ENCODE measurements at regions not wholly inside any gene's neighbourhood (a gene's known extent, or its start where the extent isn't known, plus 50 kb on each side); places are given as distances from the start of the nearest gene placed in this dataset.
A peak's percentile ranks its signal among the peaks of the same experiment; 100 is the strongest.

DNA sequence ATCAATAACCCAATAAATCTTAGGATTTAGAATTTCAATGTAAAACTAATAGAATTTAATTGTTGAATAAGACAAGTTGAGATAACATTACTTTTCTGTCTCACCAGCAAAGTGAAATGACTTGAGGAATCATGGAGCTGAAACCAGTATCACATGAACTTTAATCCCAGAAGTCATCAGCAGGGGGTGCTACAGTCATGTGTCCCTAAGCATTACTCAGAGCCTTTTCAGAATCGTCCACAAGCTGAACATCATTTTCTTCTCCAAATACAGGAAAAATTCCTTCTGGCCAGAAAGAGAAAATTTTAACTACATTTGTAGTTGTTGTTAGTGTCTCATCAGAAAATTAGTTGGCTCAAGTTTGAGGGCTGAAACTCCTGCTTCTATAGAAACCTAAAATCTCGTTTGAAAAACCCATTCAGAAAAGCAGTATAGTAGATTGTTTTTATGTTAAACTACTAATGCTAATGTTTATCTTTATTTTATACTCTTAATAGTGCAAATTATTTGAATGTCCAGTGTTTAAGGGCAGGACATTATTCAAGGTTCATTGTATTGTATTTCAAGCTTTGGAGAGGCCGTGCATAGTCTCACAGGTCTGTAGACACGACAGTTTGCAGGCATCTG, 384.1 kb downstream of the PLOD2 start:
- no peak overlapping the region for H3K27ac ChIP-seq (ENCODE audit: insufficient read depth, low read length)
- H3K4me2 ChIP-seq (ENCODE audit: extremely low read depth, insufficient read depth, low read length) = no peak overlapping the region
- no peaks in the 10 kb centered on the region for H3K27me3 ChIP-seq (ENCODE audit: control insufficient read depth, insufficient read depth, low read length)
- no peak overlapping the region for H3K9ac ChIP-seq (ENCODE audit: insufficient read depth, low read length)
- TF ChIP-seq EZH2 (IDR thresholded peaks at IDR 0.05; ENCODE audit: low read length, missing control alignments) = no peak
- TF ChIP-seq, protein P1, sequence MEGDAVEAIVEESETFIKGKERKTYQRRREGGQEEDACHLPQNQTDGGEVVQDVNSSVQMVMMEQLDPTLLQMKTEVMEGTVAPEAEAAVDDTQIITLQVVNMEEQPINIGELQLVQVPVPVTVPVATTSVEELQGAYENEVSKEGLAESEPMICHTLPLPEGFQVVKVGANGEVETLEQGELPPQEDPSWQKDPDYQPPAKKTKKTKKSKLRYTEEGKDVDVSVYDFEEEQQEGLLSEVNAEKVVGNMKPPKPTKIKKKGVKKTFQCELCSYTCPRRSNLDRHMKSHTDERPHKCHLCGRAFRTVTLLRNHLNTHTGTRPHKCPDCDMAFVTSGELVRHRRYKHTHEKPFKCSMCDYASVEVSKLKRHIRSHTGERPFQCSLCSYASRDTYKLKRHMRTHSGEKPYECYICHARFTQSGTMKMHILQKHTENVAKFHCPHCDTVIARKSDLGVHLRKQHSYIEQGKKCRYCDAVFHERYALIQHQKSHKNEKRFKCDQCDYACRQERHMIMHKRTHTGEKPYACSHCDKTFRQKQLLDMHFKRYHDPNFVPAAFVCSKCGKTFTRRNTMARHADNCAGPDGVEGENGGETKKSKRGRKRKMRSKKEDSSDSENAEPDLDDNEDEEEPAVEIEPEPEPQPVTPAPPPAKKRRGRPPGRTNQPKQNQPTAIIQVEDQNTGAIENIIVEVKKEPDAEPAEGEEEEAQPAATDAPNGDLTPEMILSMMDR (conservative IDR thresholded peaks at IDR 0.05 in 1 of 2, IDR thresholded peaks at IDR 0.05 in 1 of 2; ENCODE audit: low read depth in 1 of 2, low read length in 2 of 2) = peak; percentile 69 to 70
- H3K79me2 ChIP-seq (ENCODE audit: control insufficient read depth, insufficient read depth, low read length) = no peaks in the 10 kb centered on the region
- no peak overlapping the region for H3K4me3 ChIP-seq (replicated peaks in 1 of 4; ENCODE audit: control extremely low read depth in 1 of 4, insufficient read depth in 1 of 4, low read depth in 3 of 4, low read length in 4 of 4)
- no peaks in the 10 kb centered on the region for H4K20me1 ChIP-seq (ENCODE audit: control insufficient read depth, extremely low read depth, insufficient read depth, low read length)
- H3K36me3 ChIP-seq (ENCODE audit: control insufficient read depth, insufficient read depth, low read length) = no peaks in the 10 kb centered on the region
- H3K4me1 ChIP-seq (ENCODE audit: control insufficient read depth, extremely low read depth, insufficient read depth, low read length) = no peaks in the 10 kb centered on the region
- no peak overlapping the region for H2AFZ ChIP-seq (ENCODE audit: low read length)
- no peaks in the 10 kb centered on the region for H3K9me3 ChIP-seq (ENCODE audit: control insufficient read depth, insufficient read depth, low read depth, low read length)
- DNase-seq (ENCODE audit: low read depth in 2 of 2) = peak; percentile 50 to 84

GRCh38 chr3:145780301-145780700, 380.7 kb downstream of the PLOD2 start:
- H3K4me1 ChIP-seq (ENCODE audit: control insufficient read depth, extremely low read depth, insufficient read depth, low read length) = no peaks in the 10 kb centered on the region
- no peaks in the 10 kb centered on the region for H3K79me2 ChIP-seq (ENCODE audit: control insufficient read depth, insufficient read depth, low read length)
- no peaks in the 10 kb centered on the region for H4K20me1 ChIP-seq (ENCODE audit: control insufficient read depth, extremely low read depth, insufficient read depth, low read length)
- no peak overlapping the region for H3K4me2 ChIP-seq (ENCODE audit: extremely low read depth, insufficient read depth, low read length)
- H2AFZ ChIP-seq (ENCODE audit: low read length) = no peak overlapping the region
- no peak for TF ChIP-seq EZH2 (IDR thresholded peaks at IDR 0.05; ENCODE audit: low read length, missing control alignments)
- TF ChIP-seq, protein P1 (conservative IDR thresholded peaks at IDR 0.05 in 1 of 2, IDR thresholded peaks at IDR 0.05 in 1 of 2; ENCODE audit: low read depth in 1 of 2, low read length in 2 of 2) = no peak
- H3K36me3 ChIP-seq (ENCODE audit: control insufficient read depth, insufficient read depth, low read length) = no peaks in the 10 kb centered on the region
- DNase-seq (ENCODE audit: low read depth in 2 of 2) = peak in 1 of 2 donors; percentile 1
- H3K27ac ChIP-seq (ENCODE audit: insufficient read depth, low read length) = no peak overlapping the region
- H3K27me3 ChIP-seq (ENCODE audit: control insufficient read depth, insufficient read depth, low read length) = no peaks in the 10 kb centered on the region
- no peak overlapping the region for H3K4me3 ChIP-seq (replicated peaks in 1 of 4; ENCODE audit: control extremely low read depth in 1 of 4, insufficient read depth in 1 of 4, low read depth in 3 of 4, low read length in 4 of 4)
- no peaks in the 10 kb centered on the region for H3K9me3 ChIP-seq (ENCODE audit: control insufficient read depth, insufficient read depth, low read depth, low read length)
- no peak overlapping the region for H3K9ac ChIP-seq (ENCODE audit: insufficient read depth, low read length)

GRCh38 chr3:145785668-145786067, 375.3 kb downstream of the PLOD2 start:
- no peak overlapping the region for H3K9ac ChIP-seq (ENCODE audit: insufficient read depth, low read length)
- H3K4me3 ChIP-seq (replicated peaks in 1 of 4; ENCODE audit: control extremely low read depth in 1 of 4, insufficient read depth in 1 of 4, low read depth in 3 of 4, low read length in 4 of 4) = no peak overlapping the region
- no peaks in the 10 kb centered on the region for H3K27me3 ChIP-seq (ENCODE audit: control insufficient read depth, insufficient read depth, low read length)
- H3K4me1 ChIP-seq (ENCODE audit: control insufficient read depth, extremely low read depth, insufficient read depth, low read length) = no peaks in the 10 kb centered on the region
- no peak overlapping the region for H3K27ac ChIP-seq (ENCODE audit: insufficient read depth, low read length)
- no peaks in the 10 kb centered on the region for H3K36me3 ChIP-seq (ENCODE audit: control insufficient read depth, insufficient read depth, low read length)
- no peak overlapping the region for H3K4me2 ChIP-seq (ENCODE audit: extremely low read depth, insufficient read depth, low read length)
- H4K20me1 ChIP-seq (ENCODE audit: control insufficient read depth, extremely low read depth, insufficient read depth, low read length) = no peaks in the 10 kb centered on the region
- no peaks in the 10 kb centered on the region for H3K79me2 ChIP-seq (ENCODE audit: control insufficient read depth, insufficient read depth, low read length)
- no peak overlapping the region for H2AFZ ChIP-seq (ENCODE audit: low read length)
- no peak for DNase-seq (ENCODE audit: low read depth in 2 of 2)
- H3K9me3 ChIP-seq (ENCODE audit: control insufficient read depth, insufficient read depth, low read depth, low read length) = no peaks in the 10 kb centered on the region
- TF ChIP-seq, protein P1 (conservative IDR thresholded peaks at IDR 0.05 in 1 of 2, IDR thresholded peaks at IDR 0.05 in 1 of 2; ENCODE audit: low read depth in 1 of 2, low read length in 2 of 2) = no peak
- no peak for TF ChIP-seq EZH2 (IDR thresholded peaks at IDR 0.05; ENCODE audit: low read length, missing control alignments)
